Fibroblast of mammary gland (primary cell): ENCODE measurements at regions not wholly inside any gene's neighbourhood (a gene's known extent, or its start where the extent isn't known, plus 50 kb on each side); places are given as distances from the start of the nearest gene placed in this dataset.
"Not testable (repeated sequence)": the region's sequence is repeated elsewhere in the genome, so short reads cannot be mapped to it uniquely, and the experiment has no call there.

Source experiments
- DNase-seq: peaks from one replicate; pipeline ENCODE4 v3.0.0-alpha.2; 2010; ENCODE audit warnings: low read depth
- H3K4me3 ChIP-seq: 2 replicates; pipeline ENCODE4 v1.5.1; 2011; ENCODE audit warnings: low read depth, mild to moderate bottlenecking, low read length, moderate library complexity; ENCODE audit not compliant: control insufficient read depth
- TF ChIP-seq, protein P1 (sequence below): conservative IDR thresholded peaks from 2 replicates; pipeline ENCODE4 v1.5.1; 2011; ENCODE audit warnings: low read depth, low read length, inconsistent platforms; ENCODE audit not compliant: control insufficient read depth, insufficient read depth

DNA sequence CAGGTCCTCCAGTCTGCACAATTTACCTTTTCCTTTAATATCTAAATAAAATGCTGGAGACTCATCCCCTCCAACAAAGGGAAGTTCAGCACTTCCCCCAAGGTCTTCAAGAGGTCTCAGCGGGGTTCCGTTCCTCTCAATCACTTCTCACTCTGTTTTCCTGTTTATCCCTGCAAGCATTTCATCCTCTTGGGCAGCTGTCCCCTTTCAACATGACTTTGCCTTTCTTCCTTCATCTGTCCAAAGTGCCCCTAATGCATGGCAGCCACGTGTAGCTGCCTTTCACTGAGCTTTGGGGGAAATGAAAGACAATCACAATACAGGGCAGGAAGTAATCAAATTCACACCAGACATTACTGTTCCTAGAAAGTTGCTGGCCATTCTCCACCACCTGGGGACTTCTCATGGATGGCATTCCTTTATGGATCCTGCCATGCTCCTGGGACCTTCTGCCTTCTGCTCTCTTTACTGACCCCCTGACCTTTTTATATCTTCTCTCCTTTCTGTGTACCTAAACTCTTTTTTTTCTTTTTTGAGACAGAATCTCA lies 79.7 kb upstream of the USP9X start:
- TF ChIP-seq, protein P1, sequence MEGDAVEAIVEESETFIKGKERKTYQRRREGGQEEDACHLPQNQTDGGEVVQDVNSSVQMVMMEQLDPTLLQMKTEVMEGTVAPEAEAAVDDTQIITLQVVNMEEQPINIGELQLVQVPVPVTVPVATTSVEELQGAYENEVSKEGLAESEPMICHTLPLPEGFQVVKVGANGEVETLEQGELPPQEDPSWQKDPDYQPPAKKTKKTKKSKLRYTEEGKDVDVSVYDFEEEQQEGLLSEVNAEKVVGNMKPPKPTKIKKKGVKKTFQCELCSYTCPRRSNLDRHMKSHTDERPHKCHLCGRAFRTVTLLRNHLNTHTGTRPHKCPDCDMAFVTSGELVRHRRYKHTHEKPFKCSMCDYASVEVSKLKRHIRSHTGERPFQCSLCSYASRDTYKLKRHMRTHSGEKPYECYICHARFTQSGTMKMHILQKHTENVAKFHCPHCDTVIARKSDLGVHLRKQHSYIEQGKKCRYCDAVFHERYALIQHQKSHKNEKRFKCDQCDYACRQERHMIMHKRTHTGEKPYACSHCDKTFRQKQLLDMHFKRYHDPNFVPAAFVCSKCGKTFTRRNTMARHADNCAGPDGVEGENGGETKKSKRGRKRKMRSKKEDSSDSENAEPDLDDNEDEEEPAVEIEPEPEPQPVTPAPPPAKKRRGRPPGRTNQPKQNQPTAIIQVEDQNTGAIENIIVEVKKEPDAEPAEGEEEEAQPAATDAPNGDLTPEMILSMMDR: no peak
- DNase-seq: no peak
- no peak overlapping the region for H3K4me3 ChIP-seq

DNA sequence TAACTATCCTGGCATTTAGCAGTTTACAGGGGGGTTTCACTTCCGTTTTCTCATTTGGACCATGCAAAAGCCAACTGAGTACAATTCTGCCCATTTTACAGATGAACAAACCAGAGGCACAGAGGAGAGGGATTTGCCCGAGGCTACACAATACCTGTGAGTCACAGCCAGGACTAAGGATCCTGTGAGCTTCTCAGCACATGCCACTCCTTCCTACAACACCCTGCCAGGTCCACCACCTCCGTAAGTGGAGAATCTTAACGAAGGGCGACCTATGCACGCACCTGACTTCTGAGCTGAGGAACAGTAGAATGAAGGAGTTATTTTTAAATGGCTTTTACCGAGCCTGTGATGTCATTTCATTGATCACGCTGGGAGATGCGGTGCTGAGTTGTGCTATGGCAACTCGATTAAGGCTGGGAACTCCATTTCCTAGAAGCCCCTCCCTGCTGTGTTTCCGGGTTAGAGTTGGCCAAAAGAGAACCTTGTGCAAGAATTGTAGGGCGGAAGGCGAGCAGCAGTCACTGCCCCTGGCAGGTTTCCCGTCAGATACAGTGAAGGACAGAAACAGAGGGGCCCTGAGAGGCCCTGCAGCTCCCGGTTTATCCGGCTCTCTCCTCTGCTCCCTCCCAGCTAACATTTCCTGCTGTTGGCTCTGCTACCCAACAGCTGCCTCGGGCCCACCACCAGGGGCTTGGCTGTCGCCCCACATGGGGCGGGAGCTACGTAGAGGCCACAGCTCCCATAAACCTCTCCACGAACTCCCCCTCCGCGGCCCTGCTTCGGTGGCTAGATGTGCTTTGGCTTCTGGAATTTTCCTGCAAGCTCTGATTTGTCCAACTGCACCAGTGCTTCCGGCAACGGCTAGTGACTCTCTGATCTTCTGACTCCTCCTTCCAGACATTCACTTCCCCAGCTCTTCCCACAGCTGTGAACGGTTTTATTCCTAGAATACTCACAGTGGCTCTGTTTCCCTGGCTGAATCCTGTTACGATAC lies 75.1 kb upstream of the USP9X start:
- TF ChIP-seq, protein P1: no peak
- DNase-seq: peak; percentile 91
- H3K4me3 ChIP-seq: peak overlapping the region; percentile 28

DNA sequence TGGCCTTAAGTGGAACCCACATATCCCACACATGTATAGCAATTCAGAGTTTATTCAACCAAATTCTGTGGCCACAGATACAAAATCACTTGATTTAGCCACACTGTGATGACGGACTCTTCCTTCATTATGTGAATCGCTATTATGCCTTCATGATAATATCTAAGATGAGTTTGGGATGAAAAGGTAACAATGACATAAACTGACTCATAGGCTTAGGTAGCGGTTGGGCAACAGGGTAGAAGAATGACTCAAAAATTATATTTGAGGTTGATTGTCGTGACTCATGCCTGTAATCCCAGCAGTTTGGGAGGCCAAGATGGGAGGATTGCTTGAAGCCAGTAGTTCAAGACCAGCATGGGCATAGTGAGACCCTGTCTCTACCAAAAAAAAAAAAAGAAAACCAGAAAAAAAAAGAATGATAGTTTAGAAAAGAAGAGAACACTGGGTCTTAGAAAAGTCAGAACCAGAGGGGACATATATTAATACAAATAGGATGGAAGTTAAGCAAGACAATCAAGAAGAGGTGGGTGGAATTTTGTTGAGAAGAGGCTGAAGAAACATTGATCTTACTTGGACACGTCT lies 70.4 kb upstream of the USP9X start:
- TF ChIP-seq, protein P1: no peak
- no peak overlapping the region for H3K4me3 ChIP-seq
- peak; percentile 76 for DNase-seq

DNA sequence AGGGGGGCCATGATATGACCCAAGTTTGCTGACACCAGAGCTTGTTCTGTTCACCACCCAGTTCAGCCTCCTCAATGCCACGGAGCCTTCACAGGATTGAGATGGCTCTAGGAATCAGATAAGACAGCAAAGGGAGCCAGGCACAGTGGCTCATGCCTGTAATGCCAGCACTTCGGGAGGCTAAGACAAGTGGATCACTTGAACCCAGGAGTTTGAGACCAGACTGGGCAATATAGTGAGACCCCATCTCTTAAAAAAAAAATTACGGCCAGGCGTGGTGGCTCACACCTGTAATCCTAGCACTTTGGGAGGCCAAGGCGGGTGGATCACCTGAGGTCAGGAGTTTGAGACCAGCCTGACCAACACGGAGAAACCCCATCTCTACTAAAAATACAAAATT lies 67.5 kb upstream of the USP9X start:
- not testable (repeated sequence) for H3K4me3 ChIP-seq, DNase-seq

DNA sequence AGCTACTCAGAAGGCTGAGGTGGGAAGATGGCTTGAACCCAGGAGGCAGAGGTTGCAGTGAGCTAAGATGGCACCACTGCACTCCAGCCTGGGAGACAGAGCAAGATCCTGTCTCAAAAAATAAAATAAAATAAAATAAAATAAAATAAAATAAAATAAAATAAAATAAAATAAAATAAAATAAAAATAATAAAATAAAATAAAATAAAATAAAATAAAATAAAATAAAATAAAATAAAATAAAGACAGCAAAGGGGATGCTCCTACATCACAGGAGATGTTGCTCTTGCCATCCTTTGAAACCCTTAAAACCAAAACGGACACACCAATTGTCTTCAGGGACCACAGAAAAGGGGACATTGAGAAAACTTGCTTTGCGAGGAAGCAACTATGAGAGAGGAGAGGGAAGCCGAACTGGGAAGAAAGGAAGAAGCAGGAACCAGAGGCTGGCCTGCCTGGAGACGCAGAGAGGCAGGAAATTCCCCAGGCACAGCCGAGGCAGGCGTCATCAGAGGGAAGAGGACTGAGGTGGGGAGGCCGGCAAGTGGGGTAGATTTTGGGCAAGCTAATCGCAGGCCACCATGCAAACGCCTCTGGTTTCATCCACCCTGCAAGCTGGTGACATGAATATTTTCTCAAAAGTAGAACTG lies 66.7 kb upstream of the USP9X start:
- not testable (repeated sequence) for DNase-seq, H3K4me3 ChIP-seq

DNA sequence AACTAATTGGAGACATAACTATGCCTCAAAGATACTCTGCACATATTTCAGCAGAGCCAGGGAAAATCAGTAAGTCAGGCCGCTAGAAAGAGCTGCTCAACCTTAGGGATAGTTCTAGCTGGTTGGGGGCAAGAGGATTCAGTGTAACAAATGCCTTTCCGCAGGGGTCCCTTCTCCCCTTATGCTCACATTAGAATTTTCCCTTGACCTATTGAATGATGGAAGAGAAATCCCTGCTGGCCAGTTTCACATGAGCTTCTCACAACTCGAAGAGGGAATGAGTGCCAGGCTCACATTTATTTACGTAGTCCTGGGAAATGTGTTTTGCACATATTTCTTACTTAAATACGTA lies 66.2 kb upstream of the USP9X start:
- H3K4me3 ChIP-seq: no peak overlapping the region
- DNase-seq: no peak
- TF ChIP-seq, protein P1: no peak

DNA sequence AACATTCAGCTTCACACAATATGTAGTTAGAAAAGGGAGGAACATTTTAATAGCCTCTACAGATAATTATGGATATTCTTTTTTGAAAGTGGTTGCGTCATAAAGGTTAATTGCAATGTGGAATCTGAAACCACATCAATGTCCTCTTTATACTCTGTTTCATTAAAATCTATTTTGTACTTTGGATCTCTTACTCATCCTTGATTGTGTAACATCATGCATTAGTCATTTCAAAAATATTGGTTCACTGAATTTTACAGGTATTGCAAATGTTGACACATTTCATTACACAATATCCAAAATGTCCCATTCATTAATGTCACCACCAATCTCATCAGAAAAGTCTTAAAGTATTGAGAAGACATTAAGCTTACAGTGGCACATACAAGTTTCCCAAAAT lies 62.7 kb upstream of the USP9X start:
- DNase-seq: peak; percentile 69
- H3K4me3 ChIP-seq: no peak overlapping the region
- TF ChIP-seq, protein P1: no peak
